ENCODE measurements at regions not wholly inside any gene's neighbourhood (a gene's known extent, or its start where the extent isn't known, plus 50 kb on each side); places are given as distances from the start of the nearest gene placed in this dataset.

DNA sequence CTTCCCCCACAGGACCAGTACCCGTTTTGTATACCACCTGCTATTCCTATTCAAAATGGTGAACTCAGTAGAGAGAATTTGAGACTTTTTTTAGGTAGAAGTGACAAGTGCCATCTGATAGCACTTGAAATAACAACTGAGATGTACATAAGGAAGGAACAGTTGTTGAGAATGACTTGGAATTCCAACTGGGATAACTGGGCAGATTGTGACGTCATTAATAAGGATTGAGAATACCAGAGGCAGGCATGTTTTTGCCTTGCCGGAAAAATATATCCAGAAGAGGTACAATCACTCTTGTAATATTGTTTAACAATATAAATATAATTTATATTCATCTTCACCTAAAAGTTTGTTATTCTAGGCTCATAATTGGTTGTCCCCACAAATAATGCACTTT, 454.1 kb upstream of the RGMA start:
- Mint-ChIP-seq H3K4me3 (ENCODE audit: unreplicated experiment) (no peak overlapping the region), H3K4me1 (ENCODE audit: low read depth, unreplicated experiment) (no peaks in the 10 kb centered on the region), H3K27ac (ENCODE audit: unreplicated experiment) (no peak overlapping the region), H3K27me3 (ENCODE audit: unreplicated experiment) (no peaks in the 10 kb centered on the region), H3K9me3 (ENCODE audit: unreplicated experiment) (peaks cover 3% of the 10 kb centered on the region), H3K36me3 (ENCODE audit: unreplicated experiment) (no peaks in the 10 kb centered on the region)
- TF ChIP-seq, protein P1, sequence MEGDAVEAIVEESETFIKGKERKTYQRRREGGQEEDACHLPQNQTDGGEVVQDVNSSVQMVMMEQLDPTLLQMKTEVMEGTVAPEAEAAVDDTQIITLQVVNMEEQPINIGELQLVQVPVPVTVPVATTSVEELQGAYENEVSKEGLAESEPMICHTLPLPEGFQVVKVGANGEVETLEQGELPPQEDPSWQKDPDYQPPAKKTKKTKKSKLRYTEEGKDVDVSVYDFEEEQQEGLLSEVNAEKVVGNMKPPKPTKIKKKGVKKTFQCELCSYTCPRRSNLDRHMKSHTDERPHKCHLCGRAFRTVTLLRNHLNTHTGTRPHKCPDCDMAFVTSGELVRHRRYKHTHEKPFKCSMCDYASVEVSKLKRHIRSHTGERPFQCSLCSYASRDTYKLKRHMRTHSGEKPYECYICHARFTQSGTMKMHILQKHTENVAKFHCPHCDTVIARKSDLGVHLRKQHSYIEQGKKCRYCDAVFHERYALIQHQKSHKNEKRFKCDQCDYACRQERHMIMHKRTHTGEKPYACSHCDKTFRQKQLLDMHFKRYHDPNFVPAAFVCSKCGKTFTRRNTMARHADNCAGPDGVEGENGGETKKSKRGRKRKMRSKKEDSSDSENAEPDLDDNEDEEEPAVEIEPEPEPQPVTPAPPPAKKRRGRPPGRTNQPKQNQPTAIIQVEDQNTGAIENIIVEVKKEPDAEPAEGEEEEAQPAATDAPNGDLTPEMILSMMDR (IDR thresholded peaks at IDR 0.05; ENCODE audit: partially characterized antibody, unreplicated experiment) = no peak
- no peak for DNase-seq

DNA sequence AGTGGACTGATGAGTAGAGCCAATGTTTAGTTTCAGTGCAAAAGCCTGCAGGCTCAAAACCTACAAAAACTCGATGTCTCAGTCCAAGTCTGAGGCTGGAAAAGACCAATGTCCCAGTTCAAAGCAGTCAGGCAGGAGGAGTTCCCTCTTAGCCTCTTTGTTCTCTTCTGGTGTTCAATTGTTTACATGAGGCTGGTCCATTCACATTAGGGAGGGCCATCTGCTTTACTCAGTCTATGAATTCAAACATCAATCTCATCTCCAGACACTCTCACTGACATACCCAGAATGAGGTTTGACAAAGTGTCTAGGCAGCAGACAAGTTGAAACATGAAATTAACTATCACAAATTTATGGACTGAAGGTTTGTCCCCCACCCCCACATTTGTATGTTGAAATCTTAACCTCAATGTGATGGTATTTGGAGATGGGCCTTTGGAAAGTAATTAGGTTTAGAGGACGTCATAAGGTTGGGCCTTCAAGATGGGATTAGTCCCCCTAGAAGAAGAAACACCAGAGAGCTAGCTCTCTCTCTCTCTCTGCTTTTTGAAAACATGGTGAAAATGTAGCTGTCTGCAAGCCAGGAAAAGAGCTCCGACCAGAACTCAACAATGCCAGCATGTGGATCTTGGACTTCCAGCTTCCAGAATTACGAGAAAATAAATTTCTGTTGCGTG, 438.5 kb upstream of the RGMA start:
- TF ChIP-seq, protein P1 (IDR thresholded peaks at IDR 0.05; ENCODE audit: partially characterized antibody, unreplicated experiment) = no peak
- no peaks in the 10 kb centered on the region for H3K4me1 Mint-ChIP-seq (ENCODE audit: low read depth, unreplicated experiment)
- DNase-seq = no peak
- peaks cover 3% of the 10 kb centered on the region for H3K27me3 Mint-ChIP-seq (ENCODE audit: unreplicated experiment)
- no peak overlapping the region for H3K27ac Mint-ChIP-seq (ENCODE audit: unreplicated experiment)
- H3K36me3 Mint-ChIP-seq (ENCODE audit: unreplicated experiment) = no peaks in the 10 kb centered on the region
- H3K4me3 Mint-ChIP-seq (ENCODE audit: unreplicated experiment) = no peak overlapping the region
- H3K9me3 Mint-ChIP-seq (ENCODE audit: unreplicated experiment) = no peaks in the 10 kb centered on the region

DNA sequence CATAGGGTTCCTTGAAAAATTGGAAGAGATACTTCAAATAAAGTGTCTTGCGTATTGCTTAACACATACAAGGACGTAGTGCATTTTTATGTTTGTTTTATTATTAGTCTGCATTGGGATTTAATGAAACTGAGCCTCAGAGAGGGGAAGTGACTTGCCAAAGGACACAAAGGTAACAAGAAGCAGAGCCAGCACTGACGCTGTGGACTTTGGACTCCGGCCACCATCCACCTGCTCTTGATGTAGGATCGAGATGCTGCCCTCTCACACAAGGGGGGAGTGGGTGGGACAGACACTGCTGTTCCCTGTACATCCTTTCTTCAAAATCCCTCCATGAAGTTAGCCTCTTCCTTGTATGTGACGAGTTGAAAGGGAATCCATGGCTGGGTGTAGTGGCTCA, 435.4 kb upstream of the RGMA start:
- Mint-ChIP-seq H3K27ac (ENCODE audit: unreplicated experiment) (no peak overlapping the region), H3K36me3 (ENCODE audit: unreplicated experiment) (no peaks in the 10 kb centered on the region), H3K4me3 (ENCODE audit: unreplicated experiment) (no peak overlapping the region), H3K27me3 (ENCODE audit: unreplicated experiment) (peaks cover 3% of the 10 kb centered on the region), H3K4me1 (ENCODE audit: low read depth, unreplicated experiment) (no peaks in the 10 kb centered on the region), H3K9me3 (ENCODE audit: unreplicated experiment) (no peaks in the 10 kb centered on the region)
- TF ChIP-seq, protein P1 (IDR thresholded peaks at IDR 0.05; ENCODE audit: partially characterized antibody, unreplicated experiment) = no peak
- no peak for DNase-seq

DNA sequence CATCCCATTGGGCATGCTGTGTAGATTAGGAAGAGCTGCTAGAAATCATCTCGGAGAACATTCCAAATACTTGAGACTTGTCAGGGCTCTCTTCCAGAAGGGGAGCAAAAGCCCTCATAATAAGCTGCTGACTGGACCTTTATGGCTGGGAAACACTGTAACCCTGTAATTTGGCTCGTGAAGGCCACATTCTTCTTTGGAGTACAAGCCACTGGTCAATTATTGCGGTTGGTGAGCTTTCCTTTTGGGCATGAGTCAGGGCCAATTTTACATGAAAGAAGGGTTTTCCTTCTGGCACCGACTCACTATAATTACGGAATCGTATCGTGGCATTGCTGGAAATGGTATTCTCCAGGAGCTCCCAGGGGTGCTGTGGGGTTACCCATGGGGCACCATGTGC, 434.5 kb upstream of the RGMA start:
- H3K4me3 Mint-ChIP-seq (ENCODE audit: unreplicated experiment) = no peak overlapping the region
- H3K27me3 Mint-ChIP-seq (ENCODE audit: unreplicated experiment) = no peaks in the 10 kb centered on the region
- no peaks in the 10 kb centered on the region for H3K9me3 Mint-ChIP-seq (ENCODE audit: unreplicated experiment)
- no peaks in the 10 kb centered on the region for H3K4me1 Mint-ChIP-seq (ENCODE audit: low read depth, unreplicated experiment)
- TF ChIP-seq, protein P1 (IDR thresholded peaks at IDR 0.05; ENCODE audit: partially characterized antibody, unreplicated experiment) = no peak
- DNase-seq = no peak
- no peaks in the 10 kb centered on the region for H3K36me3 Mint-ChIP-seq (ENCODE audit: unreplicated experiment)
- H3K27ac Mint-ChIP-seq (ENCODE audit: unreplicated experiment) = no peak overlapping the region

DNA sequence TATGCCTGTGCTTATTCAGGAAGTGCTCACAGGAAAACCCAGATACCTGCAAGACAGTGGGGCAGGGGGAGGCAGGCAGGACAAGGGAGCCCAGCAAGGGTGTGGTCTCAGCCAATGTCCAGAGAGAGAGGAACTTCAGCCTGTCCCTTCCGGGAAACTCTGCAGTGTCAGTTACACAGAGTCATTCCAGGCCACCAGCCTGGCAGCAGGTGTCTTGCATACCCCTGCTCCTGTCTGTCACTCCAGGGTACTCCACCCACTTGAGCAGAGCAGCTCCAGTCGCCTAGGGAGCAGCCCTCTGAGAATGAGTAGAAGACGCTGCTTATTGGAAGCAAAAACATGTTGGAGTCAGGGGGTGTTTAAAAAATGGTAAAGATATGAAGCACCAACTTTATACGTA, 431.2 kb upstream of the RGMA start:
- H3K9me3 Mint-ChIP-seq (ENCODE audit: unreplicated experiment) = no peaks in the 10 kb centered on the region
- no peaks in the 10 kb centered on the region for H3K27me3 Mint-ChIP-seq (ENCODE audit: unreplicated experiment)
- no peak for DNase-seq
- no peak overlapping the region for H3K4me3 Mint-ChIP-seq (ENCODE audit: unreplicated experiment)
- H3K4me1 Mint-ChIP-seq (ENCODE audit: low read depth, unreplicated experiment) = peaks cover 3% of the 10 kb centered on the region
- TF ChIP-seq, protein P1 (IDR thresholded peaks at IDR 0.05; ENCODE audit: partially characterized antibody, unreplicated experiment) = no peak
- no peak overlapping the region for H3K27ac Mint-ChIP-seq (ENCODE audit: unreplicated experiment)
- H3K36me3 Mint-ChIP-seq (ENCODE audit: unreplicated experiment) = peaks cover 5% of the 10 kb centered on the region
